Peyer's patch (tissue), 4 donors: ENCODE measurements at regions not wholly inside any gene's neighbourhood (a gene's known extent, or its start where the extent isn't known, plus 50 kb on each side); places are given as distances from the start of the nearest gene placed in this dataset.

Experiments
- CTCF ChIP-seq, 6 experiments: fragments of 450-650 bp in 4 of 6; fragments of 200-600 bp in 2 of 6; sonication (generic) in 1 of 6; IDR thresholded peaks; one replicate each; pipeline ENCODE4 v1.5.1; 2017 to 2019; ENCODE audit warnings: antibody characterized with exemption in 6 of 6, mild to moderate bottlenecking in 3 of 6, moderate library complexity in 1 of 6
- POLR2A ChIP-seq, 2 donors: fragments of 450-650 bp; IDR thresholded peaks; one replicate each; pipeline ENCODE4 v1.5.1; 2017; ENCODE audit warnings: antibody characterized with exemption in 2 of 2, mild to moderate bottlenecking in 2 of 2, moderate library complexity in 2 of 2

- TF ChIP-seq CTCF (IDR thresholded peaks at IDR 0.05) (no peak), POLR2A (IDR thresholded peaks at IDR 0.05) (no peak)
Observed at GRCh38 chr13:90272356-90272755, 1075.1 kb upstream of the MIR17HG start.
